ENCODE measurements at regions not wholly inside any gene's neighbourhood (a gene's known extent, or its start where the extent isn't known, plus 50 kb on each side); places are given as distances from the start of the nearest gene placed in this dataset.

DNA sequence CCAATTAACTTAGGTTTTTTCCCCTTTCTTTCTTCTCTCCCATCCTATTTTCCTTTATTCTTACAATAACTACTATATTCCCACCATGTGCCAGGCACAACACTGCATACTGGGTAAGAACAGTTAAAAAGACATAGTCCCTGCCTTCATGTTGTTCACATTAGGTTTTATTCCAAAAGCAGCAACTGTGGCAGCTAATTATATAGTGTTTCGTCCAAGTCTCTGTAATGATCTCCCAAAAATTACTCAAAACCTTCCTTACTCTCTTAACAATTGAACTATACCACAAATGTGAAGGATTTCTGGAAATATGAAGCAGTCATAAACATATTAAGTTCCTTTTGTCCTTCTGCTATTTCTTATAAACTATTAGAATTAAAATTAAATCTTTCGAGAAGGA lies 184.1 kb upstream of the C11orf58 start:
- TF ChIP-seq, protein P1, sequence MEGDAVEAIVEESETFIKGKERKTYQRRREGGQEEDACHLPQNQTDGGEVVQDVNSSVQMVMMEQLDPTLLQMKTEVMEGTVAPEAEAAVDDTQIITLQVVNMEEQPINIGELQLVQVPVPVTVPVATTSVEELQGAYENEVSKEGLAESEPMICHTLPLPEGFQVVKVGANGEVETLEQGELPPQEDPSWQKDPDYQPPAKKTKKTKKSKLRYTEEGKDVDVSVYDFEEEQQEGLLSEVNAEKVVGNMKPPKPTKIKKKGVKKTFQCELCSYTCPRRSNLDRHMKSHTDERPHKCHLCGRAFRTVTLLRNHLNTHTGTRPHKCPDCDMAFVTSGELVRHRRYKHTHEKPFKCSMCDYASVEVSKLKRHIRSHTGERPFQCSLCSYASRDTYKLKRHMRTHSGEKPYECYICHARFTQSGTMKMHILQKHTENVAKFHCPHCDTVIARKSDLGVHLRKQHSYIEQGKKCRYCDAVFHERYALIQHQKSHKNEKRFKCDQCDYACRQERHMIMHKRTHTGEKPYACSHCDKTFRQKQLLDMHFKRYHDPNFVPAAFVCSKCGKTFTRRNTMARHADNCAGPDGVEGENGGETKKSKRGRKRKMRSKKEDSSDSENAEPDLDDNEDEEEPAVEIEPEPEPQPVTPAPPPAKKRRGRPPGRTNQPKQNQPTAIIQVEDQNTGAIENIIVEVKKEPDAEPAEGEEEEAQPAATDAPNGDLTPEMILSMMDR (conservative IDR thresholded peaks at IDR 0.05 in 1 of 2, IDR thresholded peaks at IDR 0.05 in 1 of 2; ENCODE audit: extremely low read depth in 1 of 2, insufficient read depth in 1 of 2, low read depth in 1 of 2, low read length in 2 of 2) = no peak
- TF ChIP-seq EZH2 (IDR thresholded peaks at IDR 0.05; ENCODE audit: borderline replicate concordance, low read length) = no peak

Data from mammary epithelial cell (primary cell).